ENCODE measurements at regions not wholly inside any gene's neighbourhood (a gene's known extent, or its start where the extent isn't known, plus 50 kb on each side); places are given as distances from the start of the nearest gene placed in this dataset.

GRCh38 chr5:169474226-169474625, 109.3 kb upstream of the SPDL1 start:
- H4K5ac ChIP-seq (ENCODE audit: insufficient read length, low read depth, low read length), result no peak overlapping the region
- TF ChIP-seq KDM4A (IDR thresholded peaks at IDR 0.05; ENCODE audit: low read depth, low read length, severe bottlenecking) (no peak), KDM5A (IDR thresholded peaks at IDR 0.05; ENCODE audit: low read length) (no peak), SP4 (IDR thresholded peaks at IDR 0.05; ENCODE audit: low read length) (no peak), GTF2F1 (IDR thresholded peaks at IDR 0.05; ENCODE audit: borderline replicate concordance, low read depth, low read length) (no peak), CTCF (IDR thresholded peaks at IDR 0.05; ENCODE audit: control extremely low read depth in 1 of 3, insufficient read depth in 1 of 3, low read depth in 1 of 3, low read length in 3 of 3) (peak in 2 of 3 experiments; percentile 3 to 7; a peak in 2 of 4 replicates), EP300 (IDR thresholded peaks at IDR 0.05; ENCODE audit: borderline replicate concordance in 1 of 2, low read depth in 2 of 2, low read length in 2 of 2) (no peak), RAD21 (IDR thresholded peaks at IDR 0.05 in 1 of 2, conservative IDR thresholded peaks at IDR 0.05 in 1 of 2; ENCODE audit: low read depth in 2 of 2, low read length in 2 of 2) (peak; percentile 30 to 38; a peak in 3 of 4 replicates), CTBP2 (IDR thresholded peaks at IDR 0.05; ENCODE audit: borderline replicate concordance, insufficient read depth, insufficient read length, low read length) (no peak)

More at GRCh38 chr5:169474226-169474625, 109.3 kb upstream of the SPDL1 start:
- Histone ChIP-seq H4K8ac (ENCODE audit: extremely low read depth, insufficient read depth, low read length) (no peak overlapping the region), H2BK120ac (replicated peaks; ENCODE audit: low read depth, low read length) (no peak overlapping the region), H3K4ac (replicated peaks; ENCODE audit: insufficient read length, low read depth, low read length) (no peak overlapping the region), H3K23me2 (ENCODE audit: low read depth, low read length) (no peaks in the 10 kb centered on the region), H2BK5ac (ENCODE audit: low read depth, low read length) (no peak overlapping the region), H3K9me3 (ENCODE audit: insufficient read depth in 2 of 2, low read depth in 1 of 2, low read length in 1 of 2) (no peaks in the 10 kb centered on the region), H2BK15ac (ENCODE audit: low read length) (no peak overlapping the region), H3K4me1 (replicated peaks in 1 of 4; ENCODE audit: control insufficient read depth in 3 of 4, insufficient read depth in 4 of 4, low read length in 3 of 4) (0 out of 7 replicates have a peak, but pooled peaks cover 0 to 3% (median 0%) of the 10 kb centered on the region in 4 experiments), H3K14ac (ENCODE audit: insufficient read length) (no peak overlapping the region), H3K18ac (ENCODE audit: extremely low read depth, low read length) (no peak overlapping the region), H2AK5ac (ENCODE audit: low read depth, low read length) (no peak overlapping the region), H3K4me2 (ENCODE audit: insufficient read depth in 1 of 2, low read depth in 2 of 2, low read length in 2 of 2) (no peak overlapping the region), H3K27ac (ENCODE audit: low read depth, low read length) (no peak overlapping the region), H4K20me1 (replicated peaks in 1 of 2; ENCODE audit: control insufficient read depth in 1 of 2, insufficient read depth in 2 of 2, low read length in 2 of 2) (peaks cover 0 to 1% of the 10 kb centered on the region in 2 experiments), H3K4me3 (ENCODE audit: extremely low read depth in 1 of 4, insufficient read depth in 2 of 4, low read depth in 3 of 4, low read length in 4 of 4) (no peak overlapping the region), H2BK20ac (ENCODE audit: low read length) (no peak overlapping the region), H3K79me1 (ENCODE audit: low read depth, low read length) (no peaks in the 10 kb centered on the region), H3K27me3 (replicated peaks in 1 of 4; ENCODE audit: control insufficient read depth in 3 of 4, extremely low read depth in 1 of 4, insufficient read depth in 3 of 4, low read length in 3 of 4) (no peaks in the 10 kb centered on the region), H3K56ac (replicated peaks; ENCODE audit: insufficient read length, low read depth, low read length) (no peak overlapping the region), H3K79me2 (ENCODE audit: control insufficient read depth in 1 of 2, insufficient read depth in 2 of 2, low read length in 2 of 2) (no peaks in the 10 kb centered on the region), H2BK12ac (ENCODE audit: low read depth, low read length) (no peak overlapping the region), H3K9ac (replicated peaks in 1 of 4; ENCODE audit: extremely low read depth in 1 of 4, low read depth in 3 of 4, low read length in 3 of 4) (no peak overlapping the region), H4K91ac (replicated peaks; ENCODE audit: insufficient read length, low read length) (no peak overlapping the region), H3K23ac (ENCODE audit: insufficient read length) (no peak overlapping the region), H2AFZ (ENCODE audit: low read length) (no peak overlapping the region), H3K36me3 (ENCODE audit: control insufficient read depth in 2 of 4, insufficient read depth in 4 of 4, low read length in 3 of 4) (no peaks in the 10 kb centered on the region)
- FAIRE-seq (no peak), DNase-seq (ENCODE audit: low read depth in 1 of 2, low spot score in 2 of 2) (no peak)
- CTCF ChIA-PET (ENCODE audit: partially characterized antibody), result interaction anchor here (0.6 to 1.3 kb wide), 5 partner anchors 9 to 172 kb away, joined by 3 to 7 read pairs (median 4); no protein-coding TSS in a partner anchor
- WGBS, 2 experiments (ENCODE audit: extremely low coverage in 1 of 2, insufficient coverage in 1 of 2, insufficient read length in 1 of 2, insufficient replicate concordance in 2 of 2, low coverage in 1 of 2, low lambda C conversion rate in 2 of 2, missing lambda C conversion rate in 1 of 2), result 78% methylated on average over 3 of the region's 3 CpGs; no CpG with 5 or more reads in 1 of the 2 experiments
- POLR2A ChIA-PET (ENCODE audit: partially characterized antibody), result no interaction called here

All from H1 (cell line).